HEK293T (cell line): ENCODE measurements at regions not wholly inside any gene's neighbourhood (a gene's known extent, or its start where the extent isn't known, plus 50 kb on each side); places are given as distances from the start of the nearest gene placed in this dataset.

Experiments used
- BHLHE40 ChIP-seq: fragments of 450-650 bp; IDR thresholded peaks from 2 replicates; pipeline ENCODE4 v1.6.1; 2016; ENCODE audit warnings: mild to moderate bottlenecking, moderate library complexity, borderline replicate concordance
- CTBP1 ChIP-seq: fragments of 450-650 bp; IDR thresholded peaks from 2 replicates; pipeline ENCODE4 v1.6.1; 2016; ENCODE audit warnings: borderline replicate concordance
- ELF4 ChIP-seq: fragments of 450-650 bp; IDR thresholded peaks from 2 replicates; pipeline ENCODE4 v1.6.1; 2017; ENCODE audit warnings: antibody characterized with exemption
- FOXK2 ChIP-seq: fragments of 450-650 bp; IDR thresholded peaks from 2 replicates; pipeline ENCODE4 v1.6.1; 2016; ENCODE audit warnings: mild to moderate bottlenecking
- FOXM1 ChIP-seq: fragments of 450-650 bp; IDR thresholded peaks from 2 replicates; pipeline ENCODE4 v1.6.1; 2017; ENCODE audit warnings: mild to moderate bottlenecking, borderline replicate concordance
- L3MBTL2 ChIP-seq: fragments of 450-650 bp; conservative IDR thresholded peaks from 2 replicates; pipeline ENCODE4 v1.6.1; 2016; ENCODE audit warnings: mild to moderate bottlenecking
- PKNOX1 ChIP-seq: fragments of 450-650 bp; IDR thresholded peaks from 2 replicates; pipeline ENCODE4 v1.6.1; 2016
- SP1 ChIP-seq: fragments of 450-650 bp; IDR thresholded peaks from 2 replicates; pipeline ENCODE4 v1.6.1; 2017
- SUZ12 ChIP-seq: fragments of 450-650 bp; IDR thresholded peaks from 2 replicates; pipeline ENCODE4 v1.6.1; 2016; ENCODE audit warnings: mild to moderate bottlenecking
- TARDBP ChIP-seq: fragments of 450-650 bp; IDR thresholded peaks from 2 replicates; pipeline ENCODE4 v1.6.1; 2016

GRCh38 chr11:15825976-15826650, 530.2 kb downstream of the SOX6 start:
- TF ChIP-seq TARDBP, result no peak
- no peak for TF ChIP-seq BHLHE40
- no peak for TF ChIP-seq FOXM1
- no peak for TF ChIP-seq CTBP1
- no peak for TF ChIP-seq PKNOX1
- TF ChIP-seq ELF4, result no peak
- no peak for TF ChIP-seq SP1
- no peak for TF ChIP-seq FOXK2
- TF ChIP-seq SUZ12, result no peak
- no peak for TF ChIP-seq L3MBTL2
